ENCODE measurements at regions not wholly inside any gene's neighbourhood (a gene's known extent, or its start where the extent isn't known, plus 50 kb on each side); places are given as distances from the start of the nearest gene placed in this dataset.

GRCh38 chr5:106818552-106818951 lies 852.2 kb downstream of the EFNA5 start:
- no peak for TF ChIP-seq CTCF (IDR thresholded peaks at IDR 0.05; ENCODE audit: insufficient read depth, low read depth, low read length)
- no peak for TF ChIP-seq EZH2 (IDR thresholded peaks at IDR 0.05; ENCODE audit: insufficient read depth, low read length)

All from astrocyte (in vitro differentiated cells and primary cell).